Keratinocyte (primary cell): ENCODE measurements at regions not wholly inside any gene's neighbourhood (a gene's known extent, or its start where the extent isn't known, plus 50 kb on each side); places are given as distances from the start of the nearest gene placed in this dataset.

ENCODE experiments used
- DNase-seq: peaks from one replicate; pipeline ENCODE4 v3.0.0-alpha.2; 2011; ENCODE audit warnings: low read depth, missing footprints, low spot score
- FAIRE-seq: peaks from 2 replicates; lab custom pipeline; 2011; peaks lifted over from hg19 to GRCh38; lab: Jason Lieb, UNC
- H2AFZ ChIP-seq: 2 replicates; pipeline ENCODE4 v1.6.0; 2012; ENCODE audit warnings: low read length, control low read depth, inconsistent platforms; ENCODE audit not compliant: control insufficient read depth
- H3K27ac ChIP-seq: 2 replicates; pipeline ENCODE4 v1.5.1; 2011; ENCODE audit warnings: low read length; ENCODE audit not compliant: control insufficient read depth, insufficient read depth
- H3K27me3 ChIP-seq: 3 replicates; pipeline ENCODE4 v1.6.0; 2011; ENCODE audit warnings: low read length; ENCODE audit not compliant: control insufficient read depth, insufficient read depth; ENCODE audit errors: extremely low read depth
- H3K36me3 ChIP-seq, 2 experiments: 2 replicates in 1 of 2; 3 replicates in 1 of 2; pipeline ENCODE4 v1.5.1; 2011; ENCODE audit warnings: low read length in 2 of 2, mild to moderate bottlenecking in 1 of 2; ENCODE audit not compliant: control insufficient read depth in 2 of 2, insufficient read depth in 2 of 2; ENCODE audit errors: extremely low read depth in 1 of 2
- H3K4me1 ChIP-seq: 3 replicates; pipeline ENCODE4 v1.5.1; 2011; ENCODE audit warnings: low read length; ENCODE audit not compliant: control insufficient read depth, insufficient read depth; ENCODE audit errors: extremely low read depth
- H3K4me2 ChIP-seq: 3 replicates; pipeline ENCODE4 v1.6.0; 2011; ENCODE audit warnings: low read depth, low read length; ENCODE audit not compliant: control insufficient read depth, insufficient read depth; ENCODE audit errors: extremely low read depth
- H3K4me3 ChIP-seq, 3 experiments: fragments of 200-600 bp in 1 of 3; sonication (generic) in 1 of 3; 2 replicates in 2 of 3; 3 replicates in 1 of 3; pipeline ENCODE4 v1.5.1; 2011 to 2016; ENCODE audit warnings: low read length in 3 of 3, mild to moderate bottlenecking in 3 of 3, control low read depth in 2 of 3, inconsistent platforms in 1 of 3, low read depth in 1 of 3, mixed read lengths in 1 of 3, mixed run types in 1 of 3, moderate library complexity in 1 of 3; ENCODE audit not compliant: control insufficient read depth in 2 of 3, insufficient read depth in 2 of 3; ENCODE audit errors: extremely low read depth in 1 of 3
- H3K79me2 ChIP-seq: 2 replicates; pipeline ENCODE4 v1.6.0; 2012; ENCODE audit warnings: low read length; ENCODE audit not compliant: control insufficient read depth, insufficient read depth
- H3K9ac ChIP-seq: 3 replicates; pipeline ENCODE4 v1.6.0; 2011; ENCODE audit warnings: low read length; ENCODE audit not compliant: control insufficient read depth, insufficient read depth; ENCODE audit errors: extremely low read depth
- H3K9me1 ChIP-seq: 3 replicates; pipeline ENCODE4 v1.6.0; 2011; ENCODE audit warnings: low read length; ENCODE audit not compliant: control insufficient read depth, insufficient read depth; ENCODE audit errors: extremely low read depth
- H3K9me3 ChIP-seq: 2 replicates; pipeline ENCODE4 v1.5.1; 2012; ENCODE audit warnings: low read depth, low read length; ENCODE audit not compliant: control insufficient read depth
- H4K20me1 ChIP-seq: 3 replicates; pipeline ENCODE4 v1.6.0; 2011; ENCODE audit warnings: low read length; ENCODE audit not compliant: control insufficient read depth, insufficient read depth; ENCODE audit errors: extremely low read depth
- EZH2 ChIP-seq: IDR thresholded peaks from one replicate; pipeline ENCODE4 v1.6.1; 2012; ENCODE audit warnings: inconsistent platforms, mild to moderate bottlenecking, low read length, moderate library complexity
- dilution Hi-C: fragments of 300-500 bp; cut with MboI; formaldehyde crosslinking; loops from one replicate; pipeline ENCODE4 v1.7.0; 2020; ENCODE audit warnings: low sequenced_read_pairs; ENCODE audit not compliant: extremely low pct_ligation_motif_present
- TF ChIP-seq, protein P1 (sequence below), 3 experiments: IDR thresholded peaks in 1 of 3; conservative IDR thresholded peaks in 1 of 3; optimal IDR thresholded peaks in 1 of 3; 2 replicates in 2 of 3; 3 replicates in 1 of 3; pipeline versions ENCODE3 to v1.5.1; 2011; ENCODE audit warnings: low read length in 3 of 3, mild to moderate bottlenecking in 3 of 3, moderate library complexity in 2 of 3, control low read depth in 1 of 3, inconsistent platforms in 1 of 3; ENCODE audit not compliant: insufficient read depth in 2 of 3; ENCODE audit errors: extremely low read depth in 1 of 3

DNA sequence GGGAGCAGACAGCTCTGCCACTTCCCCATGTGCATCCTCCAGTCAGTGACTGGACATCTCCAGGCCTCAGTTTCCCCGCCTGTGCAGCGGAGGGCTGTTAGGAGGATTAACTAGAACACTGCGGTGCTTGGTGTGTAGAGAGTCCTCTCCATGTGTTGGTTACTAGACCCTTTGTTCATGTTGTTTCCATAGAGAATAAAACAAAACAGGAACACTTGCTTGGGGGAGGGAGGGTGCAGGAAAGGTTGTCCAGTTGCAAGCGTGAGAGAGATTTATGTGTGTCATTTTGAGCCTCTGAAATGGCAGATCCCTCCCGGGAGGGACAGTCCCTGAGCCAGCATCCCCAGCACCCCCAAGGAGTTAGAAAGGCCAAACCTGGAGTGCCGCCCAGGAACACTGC lies 184.0 kb upstream of the LYSMD4 start:
- Histone ChIP-seq H3K4me1 (no peaks in the 10 kb centered on the region), H2AFZ (no peak overlapping the region), H4K20me1 (no peaks in the 10 kb centered on the region), H3K9ac (no peak overlapping the region), H3K36me3 (no peaks in the 10 kb centered on the region), H3K4me2 (no peak overlapping the region), H3K9me3 (no peaks in the 10 kb centered on the region), H3K9me1 (no peaks in the 10 kb centered on the region), H3K27me3 (peaks cover 6% of the 10 kb centered on the region), H3K27ac (no peak overlapping the region), H3K79me2 (no peaks in the 10 kb centered on the region), H3K4me3 (no peak overlapping the region)
- FAIRE-seq (no peak), DNase-seq (no peak)
- dilution Hi-C loops, result no loop called here
- no peak for TF ChIP-seq EZH2
- TF ChIP-seq, protein P1, sequence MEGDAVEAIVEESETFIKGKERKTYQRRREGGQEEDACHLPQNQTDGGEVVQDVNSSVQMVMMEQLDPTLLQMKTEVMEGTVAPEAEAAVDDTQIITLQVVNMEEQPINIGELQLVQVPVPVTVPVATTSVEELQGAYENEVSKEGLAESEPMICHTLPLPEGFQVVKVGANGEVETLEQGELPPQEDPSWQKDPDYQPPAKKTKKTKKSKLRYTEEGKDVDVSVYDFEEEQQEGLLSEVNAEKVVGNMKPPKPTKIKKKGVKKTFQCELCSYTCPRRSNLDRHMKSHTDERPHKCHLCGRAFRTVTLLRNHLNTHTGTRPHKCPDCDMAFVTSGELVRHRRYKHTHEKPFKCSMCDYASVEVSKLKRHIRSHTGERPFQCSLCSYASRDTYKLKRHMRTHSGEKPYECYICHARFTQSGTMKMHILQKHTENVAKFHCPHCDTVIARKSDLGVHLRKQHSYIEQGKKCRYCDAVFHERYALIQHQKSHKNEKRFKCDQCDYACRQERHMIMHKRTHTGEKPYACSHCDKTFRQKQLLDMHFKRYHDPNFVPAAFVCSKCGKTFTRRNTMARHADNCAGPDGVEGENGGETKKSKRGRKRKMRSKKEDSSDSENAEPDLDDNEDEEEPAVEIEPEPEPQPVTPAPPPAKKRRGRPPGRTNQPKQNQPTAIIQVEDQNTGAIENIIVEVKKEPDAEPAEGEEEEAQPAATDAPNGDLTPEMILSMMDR (optimal IDR thresholded peaks at IDR 0.05 in 1 of 3, IDR thresholded peaks at IDR 0.05 in 1 of 3, conservative IDR thresholded peaks at IDR 0.05 in 1 of 3; ENCODE audit: extremely low read depth in 1 of 3, insufficient read depth in 2 of 3, low read length in 3 of 3), result no peak

DNA sequence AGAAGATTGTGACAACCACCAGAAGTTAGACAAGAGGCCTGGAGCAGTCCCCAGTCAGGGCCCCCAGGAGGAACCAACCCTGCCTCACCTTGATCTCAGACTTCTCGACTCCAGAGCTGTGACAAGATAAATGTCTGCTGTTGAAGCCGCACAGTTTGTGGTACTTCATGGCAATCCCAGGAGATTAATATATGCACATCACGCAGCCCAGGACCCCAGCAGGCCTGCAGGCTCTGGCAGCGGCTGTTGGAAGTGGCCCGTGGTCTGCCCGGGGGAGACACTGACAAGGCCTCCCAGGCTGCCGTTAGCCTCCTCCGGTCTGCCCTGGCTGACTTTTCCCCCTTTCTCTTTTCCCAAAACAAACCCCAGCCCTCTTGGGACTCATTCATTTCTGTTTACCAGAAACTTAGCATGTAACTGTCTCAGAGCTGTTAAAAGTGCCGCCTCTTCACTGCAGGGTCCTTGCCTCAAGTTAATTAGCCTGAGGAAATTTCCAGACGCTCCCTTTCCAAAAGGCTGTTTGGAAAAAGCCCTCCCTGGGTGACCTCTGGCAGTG lies 183.5 kb upstream of the LYSMD4 start:
- no peak overlapping the region for H3K4me3 ChIP-seq
- H3K36me3 ChIP-seq, result no peaks in the 10 kb centered on the region
- no peaks in the 10 kb centered on the region for H3K4me1 ChIP-seq
- no peak overlapping the region for H3K27ac ChIP-seq
- H4K20me1 ChIP-seq, result no peaks in the 10 kb centered on the region
- no peaks in the 10 kb centered on the region for H3K79me2 ChIP-seq
- no peaks in the 10 kb centered on the region for H3K9me3 ChIP-seq
- dilution Hi-C loops, result no loop called here
- no peaks in the 10 kb centered on the region for H3K9me1 ChIP-seq
- H3K4me2 ChIP-seq, result no peak overlapping the region
- TF ChIP-seq, protein P1 (optimal IDR thresholded peaks at IDR 0.05 in 1 of 3, IDR thresholded peaks at IDR 0.05 in 1 of 3, conservative IDR thresholded peaks at IDR 0.05 in 1 of 3; ENCODE audit: extremely low read depth in 1 of 3, insufficient read depth in 2 of 3, low read length in 3 of 3), result no peak
- no peak for TF ChIP-seq EZH2
- peaks cover 6% of the 10 kb centered on the region for H3K27me3 ChIP-seq
- DNase-seq (no peak), FAIRE-seq (no peak)
- no peak overlapping the region for H3K9ac ChIP-seq
- H2AFZ ChIP-seq, result no peak overlapping the region
